H1 (cell line): ENCODE measurements at regions not wholly inside any gene's neighbourhood (a gene's known extent, or its start where the extent isn't known, plus 50 kb on each side); places are given as distances from the start of the nearest gene placed in this dataset.
"Not testable (repeated sequence)": the region's sequence is repeated elsewhere in the genome, so short reads cannot be mapped to it uniquely, and the experiment has no call there.

Experiments used
- CTCF ChIA-PET: fragments of 300-600 bp; sonication (Branson Sonifier 250); formaldehyde crosslinking; loops from one replicate; lab custom pipeline; 2021; ENCODE audit not compliant: partially characterized antibody; lab: Charles Lee
- POLR2A ChIA-PET: fragments of 300-600 bp; sonication (Branson Sonifier 250); formaldehyde crosslinking; loops from one replicate; lab custom pipeline; 2021; ENCODE audit warnings: inconsistent platforms; ENCODE audit not compliant: partially characterized antibody; lab: Charles Lee
- DNase-seq, 2 experiments: peaks; one replicate each; pipeline versions ENCODE4 v3.0.0 to v3.0.0-alpha.2; 2010 to 2022; ENCODE audit warnings: low spot score in 2 of 2, low read depth in 1 of 2, mixed read lengths in 1 of 2
- FAIRE-seq: peaks from 2 replicates; lab custom pipeline; 2011; peaks lifted over from hg19 to GRCh38; lab: Jason Lieb, UNC
- H2AFZ ChIP-seq: 2 replicates; pipeline ENCODE4 v1.8.1; 2012; ENCODE audit warnings: low read length, inconsistent platforms
- H2AK5ac ChIP-seq: 2 replicates; pipeline ENCODE4 v1.6.1; 2013; ENCODE audit warnings: low read depth, low read length
- H2BK120ac ChIP-seq: replicated peaks from 2 replicates; pipeline ENCODE3; 2013; ENCODE audit warnings: low read depth, low read length, inconsistent platforms
- H2BK12ac ChIP-seq: 2 replicates; pipeline ENCODE4 v1.6.1; 2013; ENCODE audit warnings: low read depth, low read length
- H2BK15ac ChIP-seq: 2 replicates; pipeline ENCODE4 v1.6.1; 2013; ENCODE audit warnings: low read length
- H2BK20ac ChIP-seq: 2 replicates; pipeline ENCODE4 v1.6.1; 2013; ENCODE audit warnings: low read length
- H2BK5ac ChIP-seq: 2 replicates; pipeline ENCODE4 v1.6.1; 2013; ENCODE audit warnings: low read depth, low read length
- H3K14ac ChIP-seq: 2 replicates; pipeline ENCODE4 v1.6.1; 2013; ENCODE audit warnings: inconsistent platforms; ENCODE audit not compliant: insufficient read length
- H3K18ac ChIP-seq: 2 replicates; pipeline ENCODE4 v1.6.1; 2013; ENCODE audit warnings: low read length; ENCODE audit errors: extremely low read depth
- H3K23ac ChIP-seq: 2 replicates; pipeline ENCODE4 v1.6.1; 2013; ENCODE audit warnings: inconsistent platforms; ENCODE audit not compliant: insufficient read length
- H3K23me2 ChIP-seq: 2 replicates; pipeline ENCODE4 v1.6.1; 2013; ENCODE audit warnings: low read depth, low read length
- H3K27ac ChIP-seq: 2 replicates; pipeline ENCODE4 v1.6.1; 2011; ENCODE audit warnings: low read depth, low read length, inconsistent platforms
- H3K27me3 ChIP-seq, 4 experiments: replicated peaks in 1 of 4; 1 replicate in 1 of 4; 2 replicates in 3 of 4; pipeline versions ENCODE4 v1.6.1 to v1.8.1; 2011 to 2013; ENCODE audit warnings: low read length in 3 of 4, mild to moderate bottlenecking in 3 of 4, inconsistent platforms in 2 of 4, mixed read lengths in 2 of 4, moderate library complexity in 1 of 4; ENCODE audit not compliant: control insufficient read depth in 3 of 4, insufficient read depth in 3 of 4; ENCODE audit errors: extremely low read depth in 1 of 4
- H3K36me3 ChIP-seq, 4 experiments: 2 replicates each; pipeline versions ENCODE4 v1.6.1 to v1.8.1; 2011 to 2013; ENCODE audit warnings: mild to moderate bottlenecking in 4 of 4, low read length in 3 of 4, moderate library complexity in 2 of 4, control low read depth in 1 of 4, inconsistent platforms in 1 of 4; ENCODE audit not compliant: insufficient read depth in 4 of 4, control insufficient read depth in 2 of 4
- H3K4ac ChIP-seq: replicated peaks from 2 replicates; pipeline ENCODE3; 2013; ENCODE audit warnings: low read length, low read depth, mixed read lengths, inconsistent platforms; ENCODE audit not compliant: insufficient read length
- H3K4me1 ChIP-seq, 4 experiments: replicated peaks in 1 of 4; 1 replicate in 1 of 4; 2 replicates in 3 of 4; pipeline versions ENCODE4 v1.6.1 to v1.8.1; 2011 to 2013; ENCODE audit warnings: low read length in 3 of 4, inconsistent platforms in 2 of 4, mixed read lengths in 1 of 4; ENCODE audit not compliant: insufficient read depth in 4 of 4, control insufficient read depth in 3 of 4
- H3K4me2 ChIP-seq, 2 experiments: 2 replicates each; pipeline versions ENCODE4 v1.6.1 to v1.8.1; 2011 to 2013; ENCODE audit warnings: low read depth in 2 of 2, low read length in 2 of 2, control low read depth in 1 of 2, inconsistent platforms in 1 of 2, mild to moderate bottlenecking in 1 of 2; ENCODE audit not compliant: insufficient read depth in 1 of 2
- H3K4me3 ChIP-seq, 4 experiments: fragments of 200-600, 300-600 bp in 1 of 4; sonication (generic), shearing (Covaris generic), sonication (Bioruptor Twin) in 1 of 4; 2 replicates each; pipeline versions ENCODE4 v1.5.1 to v1.8.1; 2011 to 2016; ENCODE audit warnings: low read length in 4 of 4, low read depth in 3 of 4, control low read depth in 2 of 4, inconsistent platforms in 2 of 4, mild to moderate bottlenecking in 2 of 4, mixed read lengths in 1 of 4, moderate library complexity in 1 of 4; ENCODE audit not compliant: insufficient read depth in 2 of 4; ENCODE audit errors: extremely low read depth in 1 of 4
- H3K56ac ChIP-seq: replicated peaks from 2 replicates; pipeline ENCODE3; 2013; ENCODE audit warnings: low read depth, mild to moderate bottlenecking, mixed read lengths, low read length, inconsistent platforms; ENCODE audit not compliant: insufficient read length
- H3K79me1 ChIP-seq: 2 replicates; pipeline ENCODE4 v1.6.1; 2013; ENCODE audit warnings: low read depth, low read length, control low read depth
- H3K79me2 ChIP-seq, 2 experiments: 2 replicates each; pipeline versions ENCODE4 v1.6.1 to v1.8.1; 2012 to 2013; ENCODE audit warnings: low read length in 2 of 2, mild to moderate bottlenecking in 2 of 2, inconsistent platforms in 1 of 2; ENCODE audit not compliant: insufficient read depth in 2 of 2, control insufficient read depth in 1 of 2
- H3K9ac ChIP-seq, 4 experiments: replicated peaks in 1 of 4; 1 replicate in 1 of 4; 2 replicates in 3 of 4; pipeline versions ENCODE4 v1.6.1 to v1.8.1; 2011 to 2013; ENCODE audit warnings: low read depth in 3 of 4, low read length in 3 of 4, control low read depth in 2 of 4, mild to moderate bottlenecking in 2 of 4, moderate library complexity in 2 of 4, inconsistent platforms in 1 of 4; ENCODE audit errors: extremely low read depth in 1 of 4
- H3K9me3 ChIP-seq, 2 experiments: 2 replicates each; pipeline versions ENCODE4 v1.6.1 to v1.8.1; 2012 to 2013; ENCODE audit warnings: mild to moderate bottlenecking in 2 of 2, moderate library complexity in 2 of 2, control low read depth in 1 of 2, inconsistent platforms in 1 of 2, low read depth in 1 of 2, low read length in 1 of 2, mixed read lengths in 1 of 2; ENCODE audit not compliant: insufficient read depth in 2 of 2
- H4K20me1 ChIP-seq, 2 experiments: replicated peaks in 1 of 2; 2 replicates each; pipeline versions ENCODE3 to v1.8.1; 2011 to 2013; ENCODE audit warnings: inconsistent platforms in 2 of 2, low read length in 2 of 2, mild to moderate bottlenecking in 1 of 2; ENCODE audit not compliant: insufficient read depth in 2 of 2, control insufficient read depth in 1 of 2
- H4K5ac ChIP-seq: 2 replicates; pipeline ENCODE4 v1.6.1; 2013; ENCODE audit warnings: low read length, low read depth, mixed read lengths, inconsistent platforms; ENCODE audit not compliant: insufficient read length
- H4K8ac ChIP-seq: 2 replicates; pipeline ENCODE4 v1.8.0; 2013; ENCODE audit warnings: mild to moderate bottlenecking, moderate library complexity, low read length, inconsistent platforms; ENCODE audit not compliant: insufficient read depth; ENCODE audit errors: extremely low read depth
- H4K91ac ChIP-seq: replicated peaks from 2 replicates; pipeline ENCODE3; 2013; ENCODE audit warnings: low read length, mixed read lengths, inconsistent platforms; ENCODE audit not compliant: insufficient read length
- WGBS, 2 experiments: shearing (Covaris generic) in 1 of 2; methylation state at CpG; one replicate each; pipeline versions ENCODE4 v1.1.6 to v1.1.7; 2013 to 2015; ENCODE audit warnings: low lambda C conversion rate in 2 of 2, mixed read lengths in 2 of 2, inconsistent platforms in 1 of 2, low coverage in 1 of 2, missing lambda C conversion rate in 1 of 2; ENCODE audit not compliant: insufficient replicate concordance in 2 of 2, insufficient coverage in 1 of 2, insufficient read length in 1 of 2; ENCODE audit errors: extremely low coverage in 1 of 2, missing lambda C conversion rate in 1 of 2; 5-methylcytosine and 5-hydroxymethylcytosine counted together
- TF ChIP-seq, protein P1 (sequence below), 3 experiments: IDR thresholded peaks; 1 replicate in 2 of 3; 2 replicates in 1 of 3; pipeline versions ENCODE4 v1.5.1 to v1.6.1; 2011; ENCODE audit warnings: low read length in 3 of 3, mild to moderate bottlenecking in 3 of 3, inconsistent platforms in 2 of 3, low read depth in 1 of 3, moderate library complexity in 1 of 3; ENCODE audit not compliant: insufficient read depth in 1 of 3; ENCODE audit errors: control extremely low read depth in 1 of 3

DNA sequence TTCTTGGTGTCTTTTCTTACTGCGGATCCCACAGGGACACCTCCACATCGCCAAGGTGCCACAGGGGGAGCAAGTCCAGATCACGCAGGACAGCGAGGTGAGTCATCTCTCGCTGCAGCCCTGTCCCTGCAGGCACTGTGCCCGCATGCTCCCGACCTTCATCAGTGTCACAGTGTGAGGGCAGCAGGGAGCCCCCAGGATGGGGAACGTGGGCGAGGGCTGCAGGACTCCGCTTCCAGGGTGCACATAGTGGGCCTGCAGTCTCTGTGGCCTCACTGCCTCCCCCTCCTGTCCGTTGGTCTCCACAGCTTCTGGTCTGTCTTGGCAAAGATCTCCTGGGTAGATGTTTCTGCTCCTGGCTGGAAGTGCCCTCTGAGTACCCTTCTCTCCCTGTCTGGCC is 78.0 kb downstream of the NPIPB11 start:
- not testable (repeated sequence) for H3K9ac ChIP-seq, H2BK15ac ChIP-seq
- WGBS, 2 experiments, result 83% methylated on average over 7 of the region's 11 CpGs; no CpG with 5 or more reads in 1 of the 2 experiments

More for the DNA sequence above, 78.0 kb downstream of the NPIPB11 start:
- H3K9me3 ChIP-seq, H3K56ac ChIP-seq, H2AFZ ChIP-seq, H2AK5ac ChIP-seq, H4K91ac ChIP-seq, DNase-seq, CTCF ChIA-PET, H3K27me3 ChIP-seq, H4K5ac ChIP-seq, H3K4ac ChIP-seq, H3K36me3 ChIP-seq, H4K8ac ChIP-seq, H3K79me2 ChIP-seq, POLR2A ChIA-PET, H3K4me1 ChIP-seq, H3K4me3 ChIP-seq, H3K27ac ChIP-seq, H4K20me1 ChIP-seq, H3K23ac ChIP-seq, FAIRE-seq, H3K14ac ChIP-seq, H3K23me2 ChIP-seq, H2BK12ac ChIP-seq, H3K4me2 ChIP-seq, H2BK5ac ChIP-seq, H3K18ac ChIP-seq, H2BK20ac ChIP-seq, H2BK120ac ChIP-seq, H3K79me1 ChIP-seq: not testable (repeated sequence)
- TF ChIP-seq, protein P1, sequence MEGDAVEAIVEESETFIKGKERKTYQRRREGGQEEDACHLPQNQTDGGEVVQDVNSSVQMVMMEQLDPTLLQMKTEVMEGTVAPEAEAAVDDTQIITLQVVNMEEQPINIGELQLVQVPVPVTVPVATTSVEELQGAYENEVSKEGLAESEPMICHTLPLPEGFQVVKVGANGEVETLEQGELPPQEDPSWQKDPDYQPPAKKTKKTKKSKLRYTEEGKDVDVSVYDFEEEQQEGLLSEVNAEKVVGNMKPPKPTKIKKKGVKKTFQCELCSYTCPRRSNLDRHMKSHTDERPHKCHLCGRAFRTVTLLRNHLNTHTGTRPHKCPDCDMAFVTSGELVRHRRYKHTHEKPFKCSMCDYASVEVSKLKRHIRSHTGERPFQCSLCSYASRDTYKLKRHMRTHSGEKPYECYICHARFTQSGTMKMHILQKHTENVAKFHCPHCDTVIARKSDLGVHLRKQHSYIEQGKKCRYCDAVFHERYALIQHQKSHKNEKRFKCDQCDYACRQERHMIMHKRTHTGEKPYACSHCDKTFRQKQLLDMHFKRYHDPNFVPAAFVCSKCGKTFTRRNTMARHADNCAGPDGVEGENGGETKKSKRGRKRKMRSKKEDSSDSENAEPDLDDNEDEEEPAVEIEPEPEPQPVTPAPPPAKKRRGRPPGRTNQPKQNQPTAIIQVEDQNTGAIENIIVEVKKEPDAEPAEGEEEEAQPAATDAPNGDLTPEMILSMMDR (IDR thresholded peaks at IDR 0.05; ENCODE audit: control extremely low read depth in 1 of 3, insufficient read depth in 1 of 3, low read depth in 1 of 3, low read length in 3 of 3), result peak; percentile 8 to 16 (median 8); a peak in 3 of 4 replicates
